ENCODE measurements at regions not wholly inside any gene's neighbourhood (a gene's known extent, or its start where the extent isn't known, plus 50 kb on each side); places are given as distances from the start of the nearest gene placed in this dataset.

DNA sequence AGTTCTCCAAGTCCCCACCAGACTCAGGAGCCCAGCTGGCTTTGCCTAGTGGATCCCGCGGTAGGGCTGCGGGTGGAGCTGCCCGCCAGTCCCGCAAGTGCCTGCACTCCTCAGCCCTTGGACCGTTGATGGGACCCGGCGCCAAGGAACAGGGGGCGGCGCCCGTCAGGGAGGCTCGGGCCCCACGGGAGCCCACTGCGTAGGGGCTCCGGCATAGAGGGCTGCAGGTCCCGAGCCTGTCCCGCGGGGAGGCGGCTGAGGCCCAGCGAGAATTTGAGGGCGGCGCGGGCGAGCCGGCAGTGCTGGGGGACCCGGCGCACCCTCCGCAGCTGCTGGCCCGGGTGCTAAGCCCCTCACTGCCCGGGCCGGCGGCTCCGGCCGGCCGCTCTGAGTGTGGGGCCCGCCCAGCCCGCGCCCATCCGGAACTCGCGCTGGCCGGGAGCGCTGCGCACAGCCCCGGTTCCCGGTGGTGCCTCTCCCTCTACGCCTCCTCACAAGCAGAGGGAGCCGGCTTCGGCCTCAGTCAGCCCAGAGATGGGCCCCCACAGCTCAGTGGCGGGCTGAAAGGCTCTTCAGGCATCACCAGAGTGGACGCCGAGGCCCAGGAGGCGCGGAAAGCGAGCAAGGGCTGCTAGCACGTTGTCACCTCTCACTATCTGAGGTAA, 452.4 kb upstream of the LRFN5 start:
- H3K4me3 ChIP-seq (ENCODE audit: low read length): no peak overlapping the region

DNA sequence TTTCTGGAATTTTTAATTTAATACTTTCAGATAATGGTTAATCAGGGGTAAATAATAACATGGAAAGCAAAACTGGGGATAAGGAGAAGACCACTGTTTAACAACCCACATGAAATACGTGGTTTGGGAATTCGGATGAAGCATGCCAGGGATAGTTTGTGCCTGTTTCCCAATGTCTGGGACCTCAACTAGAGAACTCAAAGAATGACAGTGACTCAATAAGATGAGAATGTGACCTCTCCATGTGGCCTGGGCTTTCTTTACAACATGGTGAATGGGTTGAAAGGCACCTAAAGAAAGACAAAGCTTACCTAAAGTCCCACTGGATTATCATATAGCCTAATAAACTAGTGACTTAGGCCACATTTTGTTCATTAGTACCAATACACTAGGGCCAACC, 460.3 kb upstream of the LRFN5 start:
- no peak for DNase-seq (ENCODE audit: low read depth, low spot score)
- no peak overlapping the region for H3K4me3 ChIP-seq (ENCODE audit: low read length)

More for the DNA sequence above, 452.4 kb upstream of the LRFN5 start:
- no peak for DNase-seq (ENCODE audit: low read depth, low spot score)

DNA sequence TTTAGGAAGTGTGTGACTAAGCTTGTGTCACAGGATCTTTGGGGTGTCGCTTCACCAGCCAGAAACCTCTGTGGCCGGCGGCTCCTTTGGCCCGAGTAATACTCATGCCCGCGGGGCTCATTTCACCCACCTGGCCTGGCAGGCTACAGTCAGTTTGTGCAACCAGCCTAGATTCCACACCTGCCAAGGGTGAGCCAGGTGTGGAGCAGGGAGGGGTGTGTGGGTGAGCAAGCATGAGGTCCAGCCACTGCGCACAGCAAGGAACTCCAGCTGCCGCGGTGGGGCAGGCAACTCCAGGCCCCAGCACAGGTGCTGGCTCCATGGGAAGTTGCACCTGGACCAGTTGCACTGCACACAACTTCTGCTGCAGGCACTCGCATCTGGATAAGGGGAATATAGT, 462.3 kb upstream of the LRFN5 start:
- H3K4me3 ChIP-seq (ENCODE audit: low read length): no peak overlapping the region
- no peak for DNase-seq (ENCODE audit: low read depth, low spot score)

- no peak overlapping the region for H3K4me3 ChIP-seq (ENCODE audit: low read length)
- DNase-seq (ENCODE audit: low read depth, low spot score): no peak
These were observed 468.9 kb upstream of the LRFN5 start for GRCh38 chr14:41137741-41138140.

- DNase-seq (ENCODE audit: low read depth, low spot score): no peak
- H3K4me3 ChIP-seq (ENCODE audit: low read length): no peak overlapping the region
These were observed 476.4 kb upstream of the LRFN5 start for GRCh38 chr14:41130274-41130673.

GRCh38 chr14:41120402-41120801, 486.3 kb upstream of the LRFN5 start:
- no peak overlapping the region for H3K4me3 ChIP-seq (ENCODE audit: low read length)
- no peak for DNase-seq (ENCODE audit: low read depth, low spot score)

DNA sequence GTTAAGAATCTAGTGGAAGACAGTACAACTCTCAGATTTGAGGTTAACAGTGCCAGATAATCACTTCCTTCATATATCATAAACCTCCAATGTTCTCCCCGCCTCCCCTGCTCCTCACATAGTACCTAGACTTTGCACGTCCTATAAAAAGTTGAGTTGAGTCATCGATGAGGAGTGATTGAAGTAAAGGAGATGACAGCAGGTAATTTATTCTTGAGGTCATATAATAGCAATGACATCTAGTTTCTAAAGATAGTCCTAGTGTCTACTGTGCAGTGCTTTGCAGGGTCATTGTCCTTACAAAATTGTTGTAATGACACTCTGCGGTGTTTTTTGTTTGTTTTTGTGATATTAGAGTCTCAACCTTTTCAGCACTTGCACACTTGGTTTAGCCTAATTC, 510.5 kb upstream of the LRFN5 start:
- DNase-seq (ENCODE audit: low read depth, low spot score): no peak
- no peak overlapping the region for H3K4me3 ChIP-seq (ENCODE audit: low read length)

DNA sequence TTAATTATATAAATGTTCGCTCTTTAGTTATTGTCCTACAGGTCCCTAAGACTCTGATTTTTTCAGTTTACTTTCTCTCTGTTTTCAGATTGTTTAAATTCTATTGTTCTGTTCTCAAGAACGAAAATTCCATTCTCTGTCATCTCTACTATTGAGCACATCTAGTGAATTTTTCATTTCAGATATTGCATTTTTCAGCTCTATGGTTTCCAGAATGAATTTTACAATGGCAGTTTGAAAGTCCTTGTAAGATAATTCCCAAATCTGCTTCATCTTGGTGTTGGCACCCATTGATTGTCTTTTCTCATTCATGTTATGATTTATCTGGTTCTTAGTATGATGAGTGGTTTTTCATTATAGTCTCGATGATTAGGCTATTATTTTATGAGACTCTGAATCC, 519.6 kb upstream of the LRFN5 start:
- no peak overlapping the region for H3K4me3 ChIP-seq (ENCODE audit: low read length)
- no peak for DNase-seq (ENCODE audit: low read depth, low spot score)

- DNase-seq (ENCODE audit: low read depth, low spot score): no peak
- H3K4me3 ChIP-seq (ENCODE audit: low read length): no peak overlapping the region
These were observed 533.1 kb upstream of the LRFN5 start for GRCh38 chr14:41073544-41073943.

DNA sequence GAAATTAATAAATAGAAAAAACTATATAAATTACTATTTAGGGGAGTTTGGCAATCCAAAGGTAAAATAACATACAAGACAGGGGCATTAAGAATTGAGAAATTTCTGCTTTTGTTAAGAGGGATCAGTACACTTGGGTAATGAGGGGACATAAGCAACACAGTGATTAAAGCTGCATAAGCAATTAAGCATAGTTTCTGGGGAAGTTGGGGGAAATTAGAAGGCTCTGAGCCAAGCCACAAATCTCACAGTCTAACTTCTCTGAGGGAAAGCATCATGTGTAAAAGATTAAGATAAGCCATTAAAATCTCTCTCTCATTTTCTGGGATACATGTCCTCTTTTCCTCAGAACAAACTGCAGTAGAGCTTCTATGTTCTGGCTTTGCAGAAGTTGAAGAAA, 533.9 kb upstream of the LRFN5 start:
- H3K4me3 ChIP-seq (ENCODE audit: low read length): no peak overlapping the region
- DNase-seq (ENCODE audit: low read depth, low spot score): no peak

DNA sequence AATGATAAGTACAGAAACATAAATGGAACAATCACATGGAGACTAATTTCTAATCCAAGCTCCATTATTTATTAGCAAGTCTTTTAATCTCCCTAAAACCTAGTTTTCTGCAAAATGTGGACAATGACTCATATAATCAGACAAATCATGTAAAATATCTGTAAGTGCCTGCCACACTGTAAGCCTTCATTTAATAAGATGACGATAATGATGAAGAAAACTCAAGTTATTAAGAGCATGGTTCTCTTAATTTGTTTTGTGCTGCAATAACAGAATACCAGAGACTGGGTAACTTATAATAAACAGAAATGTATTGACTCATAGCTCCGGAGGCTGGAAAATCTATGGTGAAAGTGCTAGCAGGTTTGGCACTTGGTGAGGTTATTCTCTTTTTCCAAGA, 535.3 kb upstream of the LRFN5 start:
- DNase-seq (ENCODE audit: low read depth, low spot score): no peak
- no peak overlapping the region for H3K4me3 ChIP-seq (ENCODE audit: low read length)

DNA sequence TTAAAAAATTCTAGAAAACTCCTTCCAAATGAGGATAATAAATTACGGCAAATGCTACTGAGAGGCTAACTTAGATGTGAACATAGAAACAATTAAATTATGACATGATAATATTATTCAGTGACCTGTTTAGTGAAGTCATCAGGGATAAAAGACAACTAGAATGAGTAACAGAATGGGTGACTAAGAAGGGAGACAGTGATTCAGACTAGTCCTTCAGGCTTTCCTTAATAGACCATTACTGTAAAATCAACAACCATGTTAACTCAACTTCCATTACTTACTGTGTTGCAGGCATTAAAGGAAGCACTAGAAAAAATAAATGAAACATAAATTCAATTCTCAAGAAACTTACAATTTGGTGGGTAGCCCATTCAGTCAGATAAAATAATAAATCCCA, 543.9 kb upstream of the LRFN5 start:
- no peak overlapping the region for H3K4me3 ChIP-seq (ENCODE audit: low read length)
- no peak for DNase-seq (ENCODE audit: low read depth, low spot score)

DNA sequence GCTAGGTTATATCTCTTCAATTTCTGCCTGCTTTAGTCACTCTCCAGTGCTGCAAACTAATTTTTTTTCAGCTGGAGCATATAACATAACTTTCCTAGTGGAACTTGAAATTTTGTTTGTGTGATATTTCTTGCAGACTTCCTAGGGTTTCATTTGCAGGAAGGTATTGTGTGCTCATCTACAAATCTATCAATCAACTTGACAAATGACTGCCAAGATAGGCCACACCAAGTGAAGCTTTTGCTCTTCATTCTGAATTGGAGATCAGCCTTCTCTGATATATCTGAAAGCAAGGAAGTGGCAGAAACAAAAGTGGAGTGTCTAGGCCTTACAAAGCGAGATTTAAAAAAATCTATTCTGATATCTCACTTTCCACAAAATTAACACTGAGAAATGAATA, 551.1 kb upstream of the LRFN5 start:
- DNase-seq (ENCODE audit: low read depth, low spot score): no peak
- H3K4me3 ChIP-seq (ENCODE audit: low read length): no peak overlapping the region

GRCh38 chr14:41051801-41052200, 554.9 kb upstream of the LRFN5 start:
- DNase-seq (ENCODE audit: low read depth, low spot score): no peak
- H3K4me3 ChIP-seq (ENCODE audit: low read length): no peak overlapping the region

GRCh38 chr14:41047763-41048162, 558.9 kb upstream of the LRFN5 start:
- H3K4me3 ChIP-seq (ENCODE audit: low read length): no peak overlapping the region
- DNase-seq (ENCODE audit: low read depth, low spot score): no peak

GRCh38 chr14:41037388-41037787, 569.3 kb upstream of the LRFN5 start:
- no peak for DNase-seq (ENCODE audit: low read depth, low spot score)
- no peak overlapping the region for H3K4me3 ChIP-seq (ENCODE audit: low read length)

- no peak for DNase-seq (ENCODE audit: low read depth, low spot score)
- no peak overlapping the region for H3K4me3 ChIP-seq (ENCODE audit: low read length)
These were observed 571.7 kb upstream of the LRFN5 start for GRCh38 chr14:41034969-41035368.

- no peak for DNase-seq (ENCODE audit: low read depth, low spot score)
- no peak overlapping the region for H3K4me3 ChIP-seq (ENCODE audit: low read length)
These were observed 583.7 kb upstream of the LRFN5 start for GRCh38 chr14:41022932-41023331.

DNA sequence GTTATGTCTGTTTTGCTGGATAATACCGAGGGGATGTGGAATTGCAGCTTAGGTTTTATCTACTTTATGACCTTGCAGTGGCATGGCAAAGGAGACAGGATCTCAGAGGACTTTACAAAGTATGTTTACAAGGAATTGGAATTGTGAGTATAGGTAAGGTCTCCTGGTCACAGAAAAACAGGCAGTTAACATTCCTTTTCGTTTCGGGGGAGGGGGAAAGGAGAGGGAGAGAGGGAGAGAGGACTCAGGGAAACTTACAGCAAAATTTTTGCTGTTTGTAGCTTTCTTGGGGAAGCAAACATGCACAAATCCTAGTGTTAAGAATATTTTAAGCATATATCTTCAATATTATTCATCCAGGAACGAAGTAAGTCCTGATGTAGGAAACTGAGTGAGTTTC, 590.5 kb upstream of the LRFN5 start:
- H3K4me3 ChIP-seq (ENCODE audit: low read length): no peak overlapping the region
- DNase-seq (ENCODE audit: low read depth, low spot score): no peak

DNA sequence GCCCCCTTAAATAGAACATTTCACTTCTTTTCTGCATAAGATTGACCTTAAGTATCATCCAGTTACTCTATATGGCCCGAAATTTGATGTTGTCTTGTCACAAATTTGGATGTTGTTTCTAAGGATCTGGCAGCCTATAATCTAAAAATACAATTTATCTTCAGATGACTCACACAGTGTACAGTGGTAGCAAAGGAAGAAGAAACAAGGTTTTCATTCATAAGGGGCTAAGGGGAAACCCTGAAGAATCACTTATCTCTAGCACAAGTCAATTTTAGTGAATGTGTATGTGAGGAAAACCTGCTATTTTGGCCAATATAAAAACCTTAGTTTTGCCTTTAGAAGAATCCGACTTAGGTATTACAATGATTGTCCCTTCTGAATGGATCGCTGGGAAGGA, 606.3 kb upstream of the LRFN5 start:
- H3K4me3 ChIP-seq (ENCODE audit: low read length): no peak overlapping the region
- DNase-seq (ENCODE audit: low read depth, low spot score): no peak

- no peak for DNase-seq (ENCODE audit: low read depth, low spot score)
- H3K4me3 ChIP-seq (ENCODE audit: low read length): no peak overlapping the region
These were observed 617.4 kb upstream of the LRFN5 start for GRCh38 chr14:40989260-40989659.

DNA sequence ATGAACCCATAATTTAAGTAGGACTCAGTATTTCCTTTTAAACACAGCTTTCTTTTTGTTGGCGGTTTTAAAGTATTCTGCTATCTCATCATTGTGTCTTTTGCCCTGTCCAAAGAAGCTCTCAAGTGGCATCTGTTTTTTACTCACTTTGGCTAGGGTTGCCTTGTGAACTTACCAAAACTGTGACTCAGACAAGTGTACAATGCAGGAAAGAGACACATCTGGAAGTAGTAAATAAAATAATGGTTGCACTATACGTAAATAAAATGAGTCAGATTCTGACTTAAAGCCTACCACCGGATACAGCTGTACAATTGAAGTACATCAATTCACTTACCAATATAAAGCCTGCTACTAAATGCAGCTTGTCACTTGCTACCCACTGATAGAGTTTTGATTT, 619.2 kb upstream of the LRFN5 start:
- no peak for DNase-seq (ENCODE audit: low read depth, low spot score)
- H3K4me3 ChIP-seq (ENCODE audit: low read length): no peak overlapping the region
